ENCODE measurements at regions not wholly inside any gene's neighbourhood (a gene's known extent, or its start where the extent isn't known, plus 50 kb on each side); places are given as distances from the start of the nearest gene placed in this dataset.

- TF ChIP-seq, protein P1, sequence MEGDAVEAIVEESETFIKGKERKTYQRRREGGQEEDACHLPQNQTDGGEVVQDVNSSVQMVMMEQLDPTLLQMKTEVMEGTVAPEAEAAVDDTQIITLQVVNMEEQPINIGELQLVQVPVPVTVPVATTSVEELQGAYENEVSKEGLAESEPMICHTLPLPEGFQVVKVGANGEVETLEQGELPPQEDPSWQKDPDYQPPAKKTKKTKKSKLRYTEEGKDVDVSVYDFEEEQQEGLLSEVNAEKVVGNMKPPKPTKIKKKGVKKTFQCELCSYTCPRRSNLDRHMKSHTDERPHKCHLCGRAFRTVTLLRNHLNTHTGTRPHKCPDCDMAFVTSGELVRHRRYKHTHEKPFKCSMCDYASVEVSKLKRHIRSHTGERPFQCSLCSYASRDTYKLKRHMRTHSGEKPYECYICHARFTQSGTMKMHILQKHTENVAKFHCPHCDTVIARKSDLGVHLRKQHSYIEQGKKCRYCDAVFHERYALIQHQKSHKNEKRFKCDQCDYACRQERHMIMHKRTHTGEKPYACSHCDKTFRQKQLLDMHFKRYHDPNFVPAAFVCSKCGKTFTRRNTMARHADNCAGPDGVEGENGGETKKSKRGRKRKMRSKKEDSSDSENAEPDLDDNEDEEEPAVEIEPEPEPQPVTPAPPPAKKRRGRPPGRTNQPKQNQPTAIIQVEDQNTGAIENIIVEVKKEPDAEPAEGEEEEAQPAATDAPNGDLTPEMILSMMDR (conservative IDR thresholded peaks at IDR 0.05): no peak
- TF ChIP-seq EZH2 (IDR thresholded peaks at IDR 0.05; ENCODE audit: low read depth): no peak
These were observed 59.4 kb upstream of the ZNF536 start for GRCh38 chr19:30312582-30313352.
